AG04449 (cell line): ENCODE measurements at regions not wholly inside any gene's neighbourhood (a gene's known extent, or its start where the extent isn't known, plus 50 kb on each side); places are given as distances from the start of the nearest gene placed in this dataset.

ENCODE experiments used
- CTCF ChIA-PET: fragments of 350-600 bp; formaldehyde crosslinking; extraction: SDS; loops from one replicate; lab custom pipeline; 2021; ENCODE audit warnings: antibody characterized with exemption; lab: Yijun Ruan, JAX
- POLR2A ChIA-PET: fragments of 400-600, 350-600 bp; formaldehyde crosslinking; extraction: SDS; loops from one replicate; lab custom pipeline; 2020; ENCODE audit warnings: antibody characterized with exemption, inconsistent platforms; lab: Yijun Ruan, JAX
- DNase-seq: peaks from one replicate; pipeline ENCODE4 v3.0.0-alpha.2; 2010; ENCODE audit warnings: low read depth, low spot score
- H3K4me3 ChIP-seq: 2 replicates; pipeline ENCODE4 v1.5.1; 2011; ENCODE audit warnings: low read depth, mild to moderate bottlenecking, control low read depth, low read length
- TF ChIP-seq, protein P1 (sequence below): IDR thresholded peaks from one replicate; pipeline ENCODE4 v1.5.1; 2011; ENCODE audit warnings: mild to moderate bottlenecking, moderate library complexity, low read length, control low read depth, inconsistent platforms; ENCODE audit not compliant: insufficient read depth; ENCODE audit errors: missing control alignments

DNA sequence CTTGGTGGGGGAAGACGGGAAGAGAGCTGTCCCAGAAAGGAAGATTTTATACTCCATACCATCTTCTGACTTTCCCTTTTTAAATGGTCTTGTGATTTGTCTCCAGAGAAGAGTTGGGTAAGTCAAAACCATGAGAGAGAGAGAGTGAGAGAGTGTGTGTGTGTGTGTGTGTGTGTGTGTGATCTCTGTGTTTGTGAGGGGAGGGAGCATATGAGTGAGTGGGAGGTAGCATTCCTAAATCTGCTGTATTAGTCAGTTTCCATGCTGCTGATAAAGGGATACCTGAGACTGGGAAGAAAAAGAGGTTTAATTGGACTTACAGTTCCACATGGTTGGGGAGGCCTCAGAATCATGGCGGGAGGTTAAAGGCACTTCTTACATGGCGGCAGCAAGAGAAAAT is 102.0 kb upstream of the VANGL1 start:
- H3K4me3 ChIP-seq = no peak overlapping the region
- no peak for DNase-seq
- TF ChIP-seq, protein P1, sequence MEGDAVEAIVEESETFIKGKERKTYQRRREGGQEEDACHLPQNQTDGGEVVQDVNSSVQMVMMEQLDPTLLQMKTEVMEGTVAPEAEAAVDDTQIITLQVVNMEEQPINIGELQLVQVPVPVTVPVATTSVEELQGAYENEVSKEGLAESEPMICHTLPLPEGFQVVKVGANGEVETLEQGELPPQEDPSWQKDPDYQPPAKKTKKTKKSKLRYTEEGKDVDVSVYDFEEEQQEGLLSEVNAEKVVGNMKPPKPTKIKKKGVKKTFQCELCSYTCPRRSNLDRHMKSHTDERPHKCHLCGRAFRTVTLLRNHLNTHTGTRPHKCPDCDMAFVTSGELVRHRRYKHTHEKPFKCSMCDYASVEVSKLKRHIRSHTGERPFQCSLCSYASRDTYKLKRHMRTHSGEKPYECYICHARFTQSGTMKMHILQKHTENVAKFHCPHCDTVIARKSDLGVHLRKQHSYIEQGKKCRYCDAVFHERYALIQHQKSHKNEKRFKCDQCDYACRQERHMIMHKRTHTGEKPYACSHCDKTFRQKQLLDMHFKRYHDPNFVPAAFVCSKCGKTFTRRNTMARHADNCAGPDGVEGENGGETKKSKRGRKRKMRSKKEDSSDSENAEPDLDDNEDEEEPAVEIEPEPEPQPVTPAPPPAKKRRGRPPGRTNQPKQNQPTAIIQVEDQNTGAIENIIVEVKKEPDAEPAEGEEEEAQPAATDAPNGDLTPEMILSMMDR = no peak
- CTCF ChIA-PET = interaction anchor here (0.9 to 1.3 kb wide), 4 partner anchors 9 to 349 kb away, joined by 3 to 4 read pairs (median 3); no protein-coding TSS in a partner anchor
- POLR2A ChIA-PET = no interaction called here

DNA sequence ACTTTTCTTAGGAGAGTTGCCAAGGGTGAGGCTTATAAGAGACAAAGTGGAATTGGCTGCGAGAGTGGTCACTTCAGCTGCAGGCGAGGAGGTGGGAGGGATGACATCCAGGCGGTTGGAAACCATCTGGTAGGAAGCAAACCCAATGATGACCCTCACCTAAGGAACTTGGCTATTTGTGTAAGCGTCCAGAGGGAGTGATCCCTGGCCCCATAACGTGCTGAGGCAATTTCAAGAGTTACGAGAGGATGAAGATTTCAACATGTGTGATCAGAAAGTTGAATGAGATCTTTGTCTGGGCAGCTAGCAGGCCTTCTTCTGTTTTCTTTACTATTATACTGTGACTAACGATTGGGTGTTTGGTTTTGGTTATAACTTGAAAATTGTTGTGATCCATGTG is 102.7 kb upstream of the VANGL1 start:
- POLR2A ChIA-PET = no interaction called here
- DNase-seq = no peak
- CTCF ChIA-PET = interaction anchor here (1.0 to 1.3 kb wide), 2 partner anchors 8 to 348 kb away, joined by 3 read pairs; no protein-coding TSS in a partner anchor
- no peak overlapping the region for H3K4me3 ChIP-seq
- TF ChIP-seq, protein P1 = no peak

DNA sequence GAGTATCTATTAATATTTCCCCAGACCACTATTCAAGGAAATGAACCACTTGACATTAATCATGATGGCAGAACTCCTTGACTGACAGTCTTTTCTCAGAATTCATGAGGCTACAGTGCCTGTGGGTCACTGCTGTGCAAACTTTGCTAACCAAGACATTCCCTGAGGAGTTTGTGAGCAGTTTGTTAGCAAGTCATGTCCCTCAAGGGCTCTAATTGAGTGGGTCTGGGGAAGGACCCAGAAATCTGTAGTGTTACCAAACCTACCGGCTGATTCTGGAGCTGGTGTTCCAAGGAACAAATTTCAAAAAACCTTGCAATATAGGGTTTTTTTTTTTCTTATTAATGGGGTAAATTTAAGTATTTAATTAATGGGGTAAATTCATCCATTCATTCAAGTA is 103.2 kb upstream of the VANGL1 start:
- H3K4me3 ChIP-seq = no peak overlapping the region
- ChIA-PET CTCF (interaction anchor here (1.0 to 1.3 kb wide), 2 partner anchors 8 to 348 kb away, joined by 3 read pairs; no protein-coding TSS in a partner anchor), POLR2A (no interaction called here)
- no peak for DNase-seq
- TF ChIP-seq, protein P1 = no peak

DNA sequence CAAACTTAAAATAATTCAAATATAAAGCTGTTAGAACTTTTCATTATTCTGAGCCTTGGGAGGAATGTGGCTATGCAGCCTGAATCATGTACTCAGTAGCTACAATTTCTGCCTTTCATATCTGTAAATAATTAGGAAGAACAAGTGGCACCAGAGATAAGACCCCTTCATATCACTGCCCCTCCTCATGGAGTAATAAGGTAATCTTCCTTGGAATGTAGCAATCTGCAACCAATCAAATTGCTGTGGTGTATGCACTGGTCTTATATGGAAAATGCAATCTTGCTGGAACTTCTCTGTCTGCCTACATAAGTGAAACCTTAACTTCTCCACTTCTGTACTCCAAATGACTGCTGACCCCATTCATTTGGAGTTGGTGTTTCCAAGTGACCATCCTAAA is 104.4 kb upstream of the VANGL1 start:
- no peak for DNase-seq
- no peak overlapping the region for H3K4me3 ChIP-seq
- TF ChIP-seq, protein P1 = no peak
- ChIA-PET CTCF (no interaction called here), POLR2A (no interaction called here)

DNA sequence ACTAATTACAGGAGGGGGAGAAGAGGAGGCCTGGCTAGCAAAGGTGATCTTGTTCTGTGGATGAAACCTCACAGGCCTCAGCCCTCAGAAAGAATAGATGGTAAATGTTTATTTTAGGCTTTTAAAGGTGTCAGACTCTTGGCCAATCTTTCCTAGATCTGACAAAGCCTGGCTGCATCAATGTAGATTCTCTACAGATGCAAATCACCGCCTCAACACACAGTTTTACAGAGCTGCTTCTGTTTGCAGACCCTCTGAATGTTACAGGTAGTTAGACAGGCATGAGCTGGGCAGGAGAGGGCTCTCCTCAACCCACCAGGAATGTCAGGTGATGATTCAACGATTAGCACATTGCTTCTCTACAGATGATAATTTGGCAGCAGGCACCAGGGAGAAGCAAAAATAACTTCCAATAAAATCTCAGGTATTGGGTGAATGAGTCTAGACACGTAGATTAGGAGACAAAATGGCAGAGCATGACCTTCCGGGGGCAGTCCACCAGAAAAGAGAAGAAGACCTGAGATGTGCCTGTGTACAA is 105.4 kb upstream of the VANGL1 start:
- H3K4me3 ChIP-seq = no peak overlapping the region
- ChIA-PET POLR2A (no interaction called here), CTCF (no interaction called here)
- TF ChIP-seq, protein P1 = no peak
- no peak for DNase-seq

DNA sequence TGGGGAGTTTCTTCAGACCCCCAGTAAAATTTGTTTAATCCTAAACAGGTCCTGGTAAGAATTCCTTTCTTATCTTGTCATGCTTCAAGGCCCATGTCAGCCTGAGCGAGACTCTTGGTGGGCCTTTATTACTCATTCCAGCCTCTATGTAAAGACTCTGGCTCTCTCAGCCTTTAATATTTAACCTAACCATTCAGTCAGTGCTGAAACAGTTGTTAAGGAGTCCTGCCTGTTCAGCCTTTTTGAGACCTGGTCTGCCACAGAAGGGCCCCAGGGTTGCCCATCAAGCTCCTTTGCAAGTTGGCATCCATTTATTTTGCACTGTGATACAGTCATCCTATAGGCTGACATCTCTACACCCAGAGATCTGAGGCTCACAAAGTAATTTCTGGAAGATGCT is 107.7 kb upstream of the VANGL1 start:
- no peak for DNase-seq
- no peak overlapping the region for H3K4me3 ChIP-seq
- ChIA-PET POLR2A (no interaction called here), CTCF (interaction anchor here (1.2 to 2.3 kb wide), 3 partner anchors 9 to 62 kb away, joined by 3 to 9 read pairs (median 3); no protein-coding TSS in a partner anchor)
- TF ChIP-seq, protein P1 = no peak
